Tongue (tissue), 1 donor: ENCODE measurements at regions not wholly inside any gene's neighbourhood (a gene's known extent, or its start where the extent isn't known, plus 50 kb on each side); places are given as distances from the start of the nearest gene placed in this dataset.

Source experiments
- DNase-seq: peaks from one replicate; pipeline ENCODE4 v3.0.0-alpha.2; 2015

- DNase-seq, result no peak
Measured at GRCh38 chr3:177818712-177819240, 621.5 kb upstream of the TBL1XR1 start.

- no peak for DNase-seq
Measured at GRCh38 chr3:177820683-177821316, 623.5 kb upstream of the TBL1XR1 start.

GRCh38 chr3:177822681-177823096 lies 625.4 kb upstream of the TBL1XR1 start:
- DNase-seq, result peak; percentile 31

DNA sequence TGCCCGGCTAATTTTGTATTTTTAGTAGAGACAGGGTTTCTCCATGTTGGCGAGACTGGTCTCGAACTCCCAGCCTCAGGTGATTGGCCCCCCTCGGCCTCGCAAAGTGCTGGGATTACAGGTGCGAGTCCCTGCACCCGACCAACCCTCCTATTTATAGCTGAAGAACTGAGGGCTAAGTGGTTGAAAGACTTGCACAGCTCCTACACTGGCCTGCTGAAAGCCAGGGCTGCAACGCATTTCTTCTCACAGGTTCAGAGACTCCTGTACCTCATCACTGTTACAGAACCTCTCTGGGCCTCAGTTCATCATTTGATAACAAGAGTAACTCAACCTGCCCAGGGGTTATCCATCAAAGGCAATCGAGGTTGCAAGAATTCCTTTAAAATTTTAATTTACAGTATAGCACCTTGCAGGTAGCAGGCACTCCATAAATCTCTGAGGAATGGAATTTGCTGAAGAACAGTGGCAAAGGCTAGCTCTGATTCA lies 626.5 kb upstream of the TBL1XR1 start:
- no peak for DNase-seq

DNA sequence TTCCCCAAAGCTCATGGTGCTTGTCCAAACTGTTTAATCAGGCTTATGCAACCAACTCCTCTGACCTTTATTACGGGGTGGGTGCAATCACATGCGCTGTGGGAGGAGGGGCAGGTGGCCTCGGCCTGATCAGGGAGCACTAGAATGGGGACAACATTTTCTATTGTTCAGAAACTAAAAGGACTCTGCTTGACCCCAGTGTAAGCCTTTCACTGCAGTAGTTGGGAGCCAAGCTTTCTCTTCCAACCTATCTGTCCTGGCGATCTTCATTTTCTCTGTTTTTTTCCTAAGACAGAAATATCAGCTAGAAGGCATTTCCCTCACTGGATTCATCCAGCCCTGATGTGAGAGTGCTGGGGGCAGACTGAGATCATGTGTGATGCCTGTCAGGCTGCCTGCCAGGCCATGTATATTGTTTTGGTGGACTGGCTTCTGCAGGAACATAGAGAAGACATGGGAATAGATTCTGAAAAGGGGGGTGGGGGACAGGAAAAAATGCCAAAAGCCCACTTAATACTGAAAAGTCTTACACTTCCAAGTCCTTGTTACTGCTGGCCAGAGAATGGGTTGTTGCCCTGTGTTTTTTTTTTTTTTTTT lies 627.0 kb upstream of the TBL1XR1 start:
- DNase-seq, result peak; percentile 73

GRCh38 chr3:177824841-177825240 lies 627.6 kb upstream of the TBL1XR1 start:
- DNase-seq, result no peak

- DNase-seq, result no peak
Measured at GRCh38 chr3:177826253-177826652, 629.0 kb upstream of the TBL1XR1 start.

GRCh38 chr3:177827511-177828207 lies 630.4 kb upstream of the TBL1XR1 start:
- DNase-seq, result no peak

DNA sequence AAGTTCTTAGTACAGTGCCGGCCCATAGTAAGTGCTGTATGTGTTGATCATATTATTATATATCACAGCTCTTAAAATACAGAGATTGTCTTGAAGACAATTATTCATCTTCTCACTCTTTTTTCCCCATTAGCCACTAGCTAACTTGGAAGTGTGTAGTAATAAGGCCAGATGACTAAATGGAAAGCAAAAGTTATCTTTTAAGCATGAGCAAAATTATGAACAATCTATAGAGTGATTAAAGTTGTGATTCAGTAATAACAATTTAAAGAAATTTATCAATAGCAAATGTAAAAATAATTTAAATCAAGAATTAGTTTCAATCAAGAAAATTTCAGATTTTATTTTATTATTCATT lies 630.9 kb upstream of the TBL1XR1 start:
- DNase-seq, result no peak

DNA sequence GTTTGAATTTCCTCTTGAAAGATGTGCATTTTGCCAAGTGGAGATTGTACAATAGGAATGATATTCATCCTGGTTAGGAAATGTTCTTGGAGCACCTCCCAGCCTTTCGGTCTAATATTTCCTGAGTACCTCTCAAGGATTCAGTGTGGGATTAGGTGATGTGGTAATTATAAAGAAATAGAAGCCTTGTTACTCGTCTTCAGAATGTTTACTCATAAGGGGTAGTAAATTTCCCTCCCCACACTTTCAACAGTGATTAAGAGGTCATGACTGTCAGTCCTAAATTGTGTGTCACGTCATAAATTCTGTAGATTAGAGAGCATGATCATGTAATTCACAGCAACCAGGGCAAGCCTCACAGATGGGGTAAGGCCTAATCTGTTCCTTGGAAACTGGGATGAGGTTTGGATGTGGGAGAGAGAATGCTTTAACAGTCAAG lies 633.1 kb upstream of the TBL1XR1 start:
- DNase-seq, result peak; percentile 47

- no peak for DNase-seq
Measured at GRCh38 chr3:177831361-177831760, 634.1 kb upstream of the TBL1XR1 start.

GRCh38 chr3:177832880-177833279 lies 635.6 kb upstream of the TBL1XR1 start:
- DNase-seq, result peak; percentile 65

DNA sequence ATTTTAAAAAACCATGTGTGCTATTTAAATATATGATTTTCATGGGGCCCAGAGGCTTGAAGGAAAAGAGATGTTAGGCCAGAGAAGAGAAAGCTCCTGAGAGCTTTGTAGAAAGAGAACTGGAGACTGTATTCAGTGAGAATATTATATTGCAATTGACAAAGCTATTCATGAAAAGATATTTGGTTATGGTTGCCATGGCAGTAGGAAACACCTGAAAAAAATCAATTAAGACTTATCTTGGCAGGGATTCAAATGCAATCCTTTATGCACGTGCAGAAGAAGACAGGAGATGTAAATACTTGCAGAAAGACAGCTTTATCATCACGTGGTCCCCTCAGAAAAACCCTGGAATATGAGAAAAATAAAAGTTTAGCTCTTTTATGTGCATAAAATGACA lies 636.0 kb upstream of the TBL1XR1 start:
- peak; percentile 80 for DNase-seq

- DNase-seq, result no peak
Measured at GRCh38 chr3:177835008-177835407, 637.7 kb upstream of the TBL1XR1 start.

DNA sequence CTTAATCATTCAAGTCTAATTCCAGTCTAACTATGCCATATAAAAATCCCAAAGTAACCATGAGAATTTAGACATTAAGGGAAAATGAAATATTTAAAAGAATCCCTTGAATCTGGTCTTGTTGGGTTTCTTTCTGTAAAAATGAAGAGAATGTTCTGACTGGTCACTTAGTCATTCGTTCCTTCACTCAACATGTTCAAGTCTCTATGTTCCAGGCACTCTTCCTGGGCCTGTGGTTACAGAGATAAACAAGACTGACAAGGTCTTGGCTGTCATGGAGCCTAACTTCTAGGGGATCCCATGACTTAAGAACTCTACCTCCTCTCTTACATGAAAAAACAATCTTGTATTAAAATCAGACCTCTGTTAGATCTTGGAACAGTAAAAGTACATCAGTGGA lies 638.6 kb upstream of the TBL1XR1 start:
- DNase-seq, result no peak

GRCh38 chr3:177836671-177837070 lies 639.4 kb upstream of the TBL1XR1 start:
- no peak for DNase-seq

- no peak for DNase-seq
Measured at GRCh38 chr3:177837951-177838655, 640.8 kb upstream of the TBL1XR1 start.

GRCh38 chr3:177838766-177839350 lies 641.6 kb upstream of the TBL1XR1 start:
- no peak for DNase-seq

GRCh38 chr3:177842302-177842701 lies 645.0 kb upstream of the TBL1XR1 start:
- no peak for DNase-seq

- no peak for DNase-seq
Measured at GRCh38 chr3:177842743-177843734, 645.8 kb upstream of the TBL1XR1 start.
